HCT116 (cell line): ENCODE measurements at regions not wholly inside any gene's neighbourhood (a gene's known extent, or its start where the extent isn't known, plus 50 kb on each side); places are given as distances from the start of the nearest gene placed in this dataset.

Experiments used
- CEBPB ChIP-seq: IDR thresholded peaks from 2 replicates; pipeline ENCODE4 v1.6.1; 2012; ENCODE audit warnings: low read depth
- EZH2 ChIP-seq: fragments of 200-600 bp; sonication (generic); IDR thresholded peaks from 2 replicates; pipeline ENCODE4 v1.6.1; 2017; ENCODE audit warnings: antibody characterized with exemption, mixed run types
- EZH2phosphoT487 ChIP-seq: fragments of 200-600 bp; IDR thresholded peaks from 2 replicates; pipeline ENCODE4 v1.6.1; 2018; ENCODE audit warnings: antibody characterized with exemption, borderline replicate concordance
- POLR2A ChIP-seq: IDR thresholded peaks from 2 replicates; pipeline ENCODE4 v1.7.0; 2011; ENCODE audit warnings: borderline replicate concordance; ENCODE audit not compliant: insufficient read depth, insufficient read length; ENCODE audit errors: extremely low read depth
- SRF ChIP-seq: IDR thresholded peaks from 2 replicates; pipeline ENCODE4 v1.6.1; 2012; ENCODE audit warnings: low read depth
- ZNF274 ChIP-seq: fragments of 200-500 bp; sonication (Bioruptor generic); IDR thresholded peaks from 2 replicates; pipeline ENCODE4 v1.6.1; 2014; ENCODE audit warnings: mild to moderate bottlenecking, low read depth, low read length, inconsistent platforms
- TF ChIP-seq, protein P1 (sequence below), 3 experiments: fragments of 200-600 bp in 1 of 3; sonication (generic) in 1 of 3; IDR thresholded peaks in 2 of 3; conservative IDR thresholded peaks in 1 of 3; 2 replicates each; pipeline ENCODE4 v1.5.1; 2012 to 2017; ENCODE audit warnings: low read depth in 2 of 3, low read length in 2 of 3, antibody characterized with exemption in 1 of 3, borderline replicate concordance in 1 of 3, control low read depth in 1 of 3, mild to moderate bottlenecking in 1 of 3, mixed read lengths in 1 of 3, mixed run types in 1 of 3, moderate library complexity in 1 of 3; ENCODE audit not compliant: insufficient read depth in 1 of 3

DNA sequence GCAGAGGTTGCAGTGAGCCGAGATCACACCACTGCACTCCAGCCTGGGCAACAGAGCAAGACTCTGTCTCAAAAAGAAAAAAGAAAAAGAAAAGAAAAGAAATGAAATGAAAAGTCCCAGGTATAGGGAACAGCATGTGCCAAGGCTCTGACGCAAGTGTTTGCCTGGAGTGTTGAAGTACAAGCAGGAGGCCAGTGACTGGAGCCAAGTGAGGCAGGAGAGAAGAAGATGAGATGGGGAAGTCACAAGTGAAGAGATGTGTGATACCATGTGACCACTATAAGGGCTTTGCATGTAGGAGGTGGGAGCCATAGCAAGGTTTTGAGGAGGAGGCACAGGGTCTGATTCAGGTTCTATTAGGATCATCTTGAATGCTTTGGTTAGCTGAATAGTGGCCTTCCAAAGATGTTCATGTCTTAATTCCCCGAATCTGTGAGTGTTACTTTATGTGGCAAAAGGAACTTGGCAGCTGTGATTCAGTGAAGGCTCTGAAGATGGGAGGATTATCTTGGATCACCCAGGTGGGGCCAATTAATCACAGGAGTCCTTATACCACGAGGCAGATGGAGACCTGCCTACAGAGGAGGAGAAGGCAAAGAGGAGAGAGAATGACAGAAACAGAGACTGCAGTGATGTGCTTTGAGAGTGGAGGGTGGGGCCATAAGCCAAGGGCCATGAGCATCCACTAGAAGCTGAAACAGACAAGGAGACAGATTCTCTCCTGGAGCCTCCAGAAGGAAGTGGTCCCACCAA, 91.1 kb upstream of the PTPN1 start:
- TF ChIP-seq POLR2A (no peak), CEBPB (no peak), ZNF274 (no peak), EZH2phosphoT487 (no peak), EZH2 (no peak), SRF (no peak)
- TF ChIP-seq, protein P1, sequence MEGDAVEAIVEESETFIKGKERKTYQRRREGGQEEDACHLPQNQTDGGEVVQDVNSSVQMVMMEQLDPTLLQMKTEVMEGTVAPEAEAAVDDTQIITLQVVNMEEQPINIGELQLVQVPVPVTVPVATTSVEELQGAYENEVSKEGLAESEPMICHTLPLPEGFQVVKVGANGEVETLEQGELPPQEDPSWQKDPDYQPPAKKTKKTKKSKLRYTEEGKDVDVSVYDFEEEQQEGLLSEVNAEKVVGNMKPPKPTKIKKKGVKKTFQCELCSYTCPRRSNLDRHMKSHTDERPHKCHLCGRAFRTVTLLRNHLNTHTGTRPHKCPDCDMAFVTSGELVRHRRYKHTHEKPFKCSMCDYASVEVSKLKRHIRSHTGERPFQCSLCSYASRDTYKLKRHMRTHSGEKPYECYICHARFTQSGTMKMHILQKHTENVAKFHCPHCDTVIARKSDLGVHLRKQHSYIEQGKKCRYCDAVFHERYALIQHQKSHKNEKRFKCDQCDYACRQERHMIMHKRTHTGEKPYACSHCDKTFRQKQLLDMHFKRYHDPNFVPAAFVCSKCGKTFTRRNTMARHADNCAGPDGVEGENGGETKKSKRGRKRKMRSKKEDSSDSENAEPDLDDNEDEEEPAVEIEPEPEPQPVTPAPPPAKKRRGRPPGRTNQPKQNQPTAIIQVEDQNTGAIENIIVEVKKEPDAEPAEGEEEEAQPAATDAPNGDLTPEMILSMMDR (IDR thresholded peaks at IDR 0.05 in 2 of 3, conservative IDR thresholded peaks at IDR 0.05 in 1 of 3; ENCODE audit: borderline replicate concordance in 1 of 3, insufficient read depth in 1 of 3, low read depth in 2 of 3, low read length in 2 of 3), result no peak
